Nephron (organoid): ENCODE measurements at regions not wholly inside any gene's neighbourhood (a gene's known extent, or its start where the extent isn't known, plus 50 kb on each side); places are given as distances from the start of the nearest gene placed in this dataset.

Experiments used
- H3K27ac Mint-ChIP-seq, 3 experiments: 2 replicates each; pipeline ENCODE4 v1.8.0; 2020; ENCODE audit warnings: mixed read lengths in 3 of 3, mild to moderate bottlenecking in 2 of 3, moderate library complexity in 1 of 3
- H3K27me3 Mint-ChIP-seq: 2 replicates; pipeline ENCODE4 v1.8.0; 2021; ENCODE audit warnings: low read depth, mild to moderate bottlenecking, moderate library complexity, mixed read lengths
- H3K36me3 Mint-ChIP-seq: 2 replicates; pipeline ENCODE4 v1.8.0; 2020; ENCODE audit warnings: low read depth, mixed read lengths
- H3K4me1 Mint-ChIP-seq: 2 replicates; pipeline ENCODE4 v1.8.0; 2020; ENCODE audit warnings: mixed read lengths
- H3K4me3 Mint-ChIP-seq, 3 experiments: 2 replicates each; pipeline ENCODE4 v1.8.0; 2020; ENCODE audit warnings: mild to moderate bottlenecking in 3 of 3, mixed read lengths in 3 of 3, moderate library complexity in 2 of 3
- H3K9me3 Mint-ChIP-seq: 2 replicates; pipeline ENCODE4 v1.8.0; 2020; ENCODE audit warnings: mixed read lengths
- CTCF ChIP-seq, 3 experiments: fragments of 200-600 bp; sonication (generic); IDR thresholded peaks; one replicate each; pipeline ENCODE4 v1.5.0; 2021; ENCODE audit warnings: antibody characterized with exemption in 3 of 3; ENCODE audit not compliant: unreplicated experiment in 3 of 3

GRCh38 chr1:87179076-87179810, 149.4 kb upstream of the LMO4 start:
- no peak for TF ChIP-seq CTCF (IDR thresholded peaks at IDR 0.05; ENCODE audit: unreplicated experiment in 3 of 3)
- H3K27ac Mint-ChIP-seq, result no peak overlapping the region
- no peak overlapping the region for H3K4me3 Mint-ChIP-seq
- peaks cover 4% of the 10 kb centered on the region for H3K27me3 Mint-ChIP-seq
- peaks cover 31% of the 10 kb centered on the region for H3K4me1 Mint-ChIP-seq
- no peaks in the 10 kb centered on the region for H3K36me3 Mint-ChIP-seq
- H3K9me3 Mint-ChIP-seq, result no peaks in the 10 kb centered on the region

DNA sequence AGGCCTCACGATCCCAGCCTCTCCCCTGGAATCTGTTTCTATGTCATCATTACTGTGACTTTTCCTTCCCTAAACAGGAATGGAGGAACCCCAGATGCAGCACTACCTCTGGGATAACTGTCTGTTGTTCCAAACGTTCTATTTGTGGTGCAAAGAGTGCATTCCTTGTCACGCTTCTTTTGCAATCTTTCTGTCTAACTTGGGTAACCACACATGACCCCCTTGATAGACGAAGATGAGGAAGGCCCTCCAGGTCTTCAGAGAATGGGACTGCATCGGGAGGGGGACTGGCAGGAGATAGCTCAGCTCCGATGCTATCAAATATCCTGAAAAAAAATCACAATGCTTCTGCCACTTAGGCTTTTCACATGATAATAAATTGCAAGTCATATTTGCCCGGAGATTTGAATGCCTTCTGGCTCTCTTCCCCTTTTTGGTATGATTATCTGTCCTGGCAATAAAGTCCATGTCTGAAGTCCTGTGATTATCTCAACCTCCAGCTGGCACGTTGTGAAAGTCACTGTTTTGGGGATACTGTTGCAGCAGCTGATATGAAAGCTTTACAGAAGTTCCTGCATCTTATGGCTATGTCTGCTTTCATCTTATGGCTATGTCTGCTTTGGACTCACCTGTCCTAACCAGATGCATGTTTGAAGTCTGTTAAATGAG, 148.7 kb upstream of the LMO4 start:
- peaks cover 31% of the 10 kb centered on the region for H3K4me1 Mint-ChIP-seq
- TF ChIP-seq CTCF (IDR thresholded peaks at IDR 0.05; ENCODE audit: unreplicated experiment in 3 of 3), result no peak
- peaks cover 4% of the 10 kb centered on the region for H3K27me3 Mint-ChIP-seq
- no peaks in the 10 kb centered on the region for H3K36me3 Mint-ChIP-seq
- no peaks in the 10 kb centered on the region for H3K9me3 Mint-ChIP-seq
- H3K4me3 Mint-ChIP-seq, result no peak overlapping the region
- H3K27ac Mint-ChIP-seq, result no peak overlapping the region

DNA sequence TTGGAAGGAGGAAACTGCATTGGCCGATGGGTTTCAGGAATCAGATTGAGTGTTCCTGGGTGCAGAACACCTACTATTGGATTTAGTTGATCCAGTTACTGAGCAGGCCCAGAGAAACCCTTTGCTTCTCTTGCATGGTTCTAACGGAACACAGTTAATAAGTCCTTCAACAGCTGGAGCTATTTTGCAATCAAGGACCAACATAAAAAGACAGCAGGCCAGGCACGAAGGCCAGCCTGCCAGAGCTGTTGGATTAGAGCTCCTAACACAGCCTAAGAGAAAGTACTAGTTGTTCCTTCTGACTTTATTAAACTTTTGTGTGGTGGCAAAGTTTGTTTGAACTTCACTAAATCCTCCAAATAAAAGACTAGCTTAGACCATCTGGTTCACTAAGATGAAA, 148.0 kb upstream of the LMO4 start:
- Mint-ChIP-seq H3K36me3 (no peaks in the 10 kb centered on the region), H3K27ac (no peak overlapping the region), H3K4me1 (peaks cover 31% of the 10 kb centered on the region), H3K4me3 (no peak overlapping the region), H3K9me3 (no peaks in the 10 kb centered on the region), H3K27me3 (peaks cover 4% of the 10 kb centered on the region)
- no peak for TF ChIP-seq CTCF (IDR thresholded peaks at IDR 0.05; ENCODE audit: unreplicated experiment in 3 of 3)

- Mint-ChIP-seq H3K27me3 (peaks cover 10% of the 10 kb centered on the region), H3K36me3 (no peaks in the 10 kb centered on the region), H3K4me1 (peaks cover 31% of the 10 kb centered on the region), H3K4me3 (no peak overlapping the region), H3K9me3 (no peaks in the 10 kb centered on the region), H3K27ac (no peak overlapping the region)
- TF ChIP-seq CTCF (IDR thresholded peaks at IDR 0.05; ENCODE audit: unreplicated experiment in 3 of 3), result no peak
These were observed 146.1 kb upstream of the LMO4 start for GRCh38 chr1:87182611-87183010.

DNA sequence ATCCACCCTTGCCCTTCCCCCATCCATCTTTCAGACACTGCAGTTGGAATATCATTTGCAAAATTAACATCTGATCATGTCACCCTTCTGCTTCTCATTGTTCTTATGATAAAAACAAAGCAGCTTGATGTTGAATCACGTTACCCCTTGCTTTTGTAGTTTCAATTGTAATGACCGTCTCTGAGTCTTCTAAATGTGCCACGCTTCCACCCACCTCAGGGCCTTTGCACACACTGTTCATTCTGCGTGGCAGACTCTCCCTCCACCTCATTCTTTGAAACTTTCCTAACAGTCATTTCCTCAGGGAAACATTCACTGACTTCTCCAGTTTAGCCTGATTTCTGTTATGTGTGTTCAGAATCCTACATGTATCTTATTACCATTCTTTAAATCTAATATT, 143.6 kb upstream of the LMO4 start:
- no peak overlapping the region for H3K4me3 Mint-ChIP-seq
- H3K36me3 Mint-ChIP-seq, result no peaks in the 10 kb centered on the region
- peaks cover 20% of the 10 kb centered on the region for H3K4me1 Mint-ChIP-seq
- no peak overlapping the region for H3K27ac Mint-ChIP-seq
- peaks cover 6% of the 10 kb centered on the region for H3K27me3 Mint-ChIP-seq
- H3K9me3 Mint-ChIP-seq, result no peaks in the 10 kb centered on the region
- no peak for TF ChIP-seq CTCF (IDR thresholded peaks at IDR 0.05; ENCODE audit: unreplicated experiment in 3 of 3)

DNA sequence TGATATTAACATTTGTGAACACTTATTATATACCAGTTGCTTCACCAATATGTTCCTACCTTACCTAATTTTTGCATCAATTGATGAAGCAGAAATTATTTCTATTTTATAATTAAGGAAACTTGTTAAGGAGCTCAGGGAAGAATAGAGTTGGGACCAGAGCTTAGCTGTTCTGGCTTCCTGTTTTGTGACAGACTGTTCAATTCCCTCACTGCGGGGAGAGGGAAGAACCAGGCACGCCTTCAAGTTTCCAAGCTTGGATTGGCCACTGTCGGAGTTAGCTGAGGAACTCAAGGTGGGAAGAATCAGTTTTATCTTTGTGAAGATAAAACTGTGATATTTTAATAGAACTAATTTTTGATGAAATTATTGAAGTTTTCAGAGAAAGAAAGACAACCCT, 142.3 kb upstream of the LMO4 start:
- H3K27ac Mint-ChIP-seq, result no peak overlapping the region
- H3K4me3 Mint-ChIP-seq, result no peak overlapping the region
- no peaks in the 10 kb centered on the region for H3K36me3 Mint-ChIP-seq
- no peaks in the 10 kb centered on the region for H3K9me3 Mint-ChIP-seq
- peaks cover 6% of the 10 kb centered on the region for H3K27me3 Mint-ChIP-seq
- no peak for TF ChIP-seq CTCF (IDR thresholded peaks at IDR 0.05; ENCODE audit: unreplicated experiment in 3 of 3)
- H3K4me1 Mint-ChIP-seq, result peaks cover 11% of the 10 kb centered on the region
